Upper lobe of left lung (tissue), 6 donors: ENCODE measurements at regions not wholly inside any gene's neighbourhood (a gene's known extent, or its start where the extent isn't known, plus 50 kb on each side); places are given as distances from the start of the nearest gene placed in this dataset.

ENCODE experiments used
- ATAC-seq, 2 donors: fragments of 200-7000 bp; cut with Tn5 transposase; one replicate each; pipeline ENCODE4 v1.9.1; 2022; ENCODE audit warnings: mild to moderate bottlenecking in 2 of 2, moderate library complexity in 2 of 2; ENCODE audit not compliant: low FRiP score in 2 of 2
- DNase-seq, 2 donors: peaks; one replicate each; pipeline ENCODE4 v3.0.0-alpha.2; 2019 to 2020
- H3K27ac ChIP-seq, 4 donors: fragments of 200-600 bp; sonication (generic); one replicate each; pipeline ENCODE4 v1.5.1; 2016 to 2019
- H3K27me3 ChIP-seq, 4 donors: fragments of 200-600 bp; sonication (generic); one replicate each; pipeline ENCODE4 v1.5.1; 2017 to 2019
- H3K36me3 ChIP-seq, 4 donors: fragments of 200-600 bp; sonication (generic); one replicate each; pipeline ENCODE4 v1.5.1; 2016 to 2019
- H3K4me1 ChIP-seq, 4 donors: fragments of 200-600 bp; sonication (generic); one replicate each; pipeline ENCODE4 v1.5.1; 2018 to 2019
- H3K4me3 ChIP-seq, 4 donors: fragments of 200-600 bp; sonication (generic); one replicate each; pipeline ENCODE4 v1.5.1; 2017 to 2019; ENCODE audit warnings: mild to moderate bottlenecking in 2 of 4, moderate library complexity in 1 of 4
- H3K9me3 ChIP-seq, 4 donors: fragments of 200-600 bp; sonication (generic); one replicate each; pipeline ENCODE4 v1.5.1; 2018 to 2019
- CTCF ChIP-seq, 6 experiments: fragments of 450-650 bp in 4 of 6; fragments of 200-600 bp in 2 of 6; sonication (generic) in 2 of 6; IDR thresholded peaks; one replicate each; pipeline ENCODE4 v1.5.1; 2016 to 2019; ENCODE audit warnings: antibody characterized with exemption in 6 of 6
- EP300 ChIP-seq, 4 donors: sonication (generic); formaldehyde crosslinking; IDR thresholded peaks; one replicate each; pipeline ENCODE4 v1.5.1; 2017; ENCODE audit warnings: antibody characterized with exemption in 4 of 4, control low read depth in 2 of 4
- POLR2A ChIP-seq, 4 donors: fragments of 450-650 bp; IDR thresholded peaks; one replicate each; pipeline ENCODE4 v1.5.1; 2016 to 2017; ENCODE audit warnings: antibody characterized with exemption in 4 of 4, mild to moderate bottlenecking in 2 of 4
- POLR2AphosphoS5 ChIP-seq, 2 donors: sonication (generic); formaldehyde crosslinking; IDR thresholded peaks; one replicate each; pipeline ENCODE4 v1.5.1; 2017; ENCODE audit warnings: antibody characterized with exemption in 2 of 2
- WGBS, 2 donors: methylation state at CpG; one replicate each; pipeline ENCODE4 v1.1.5; 2017 to 2018; 5-methylcytosine and 5-hydroxymethylcytosine counted together
- donor health status: DM: no; HTN: no; CAD: no; lungs with moderate emphysema.
- donor health status: DM: no; HTN: yes; CAD: no; lungs with severe emphysema.

GRCh38 chr12:92550661-92551060 is 152.1 kb upstream of the PLEKHG7 start:
- peaks cover 5 to 17% (median 7%) of the 10 kb centered on the region in 4 donors for H3K4me1 ChIP-seq
- H3K4me3 ChIP-seq: no peak overlapping the region
- H3K27me3 ChIP-seq: no peaks in the 10 kb centered on the region
- no peak for TF ChIP-seq CTCF (IDR thresholded peaks at IDR 0.05)
- no peak for TF ChIP-seq POLR2A (IDR thresholded peaks at IDR 0.05)
- no peak for TF ChIP-seq POLR2AphosphoS5 (IDR thresholded peaks at IDR 0.05)
- no peak for TF ChIP-seq EP300 (IDR thresholded peaks at IDR 0.05)
- no peak overlapping the region for H3K27ac ChIP-seq
- no peak for ATAC-seq
- H3K36me3 ChIP-seq: no peaks in the 10 kb centered on the region
- no peaks in the 10 kb centered on the region for H3K9me3 ChIP-seq
- no peak for DNase-seq

DNA sequence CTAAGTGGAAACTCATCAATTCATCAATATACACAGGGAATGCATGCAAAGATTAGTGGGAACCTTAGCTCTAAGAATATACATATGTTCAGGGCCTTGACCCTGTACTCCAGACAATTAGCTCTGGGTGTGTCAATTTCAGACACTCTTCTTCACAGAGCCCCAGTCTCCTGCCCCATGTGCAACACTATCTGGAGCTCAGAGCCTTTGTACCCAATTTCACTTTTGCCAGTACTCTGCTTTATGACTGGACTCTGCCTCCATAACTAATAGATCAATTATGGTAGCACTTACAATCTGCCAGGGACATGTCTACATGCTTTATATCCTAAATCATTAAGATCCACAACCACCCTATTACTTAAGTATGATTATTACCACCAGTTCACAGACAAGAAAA is 152.5 kb upstream of the PLEKHG7 start:
- Histone ChIP-seq H3K9me3 (no peaks in the 10 kb centered on the region), H3K27ac (no peak overlapping the region), H3K4me3 (no peak overlapping the region), H3K36me3 (no peaks in the 10 kb centered on the region), H3K27me3 (no peaks in the 10 kb centered on the region), H3K4me1 (peaks cover 2 to 16% (median 6%) of the 10 kb centered on the region in 4 donors)
- DNase-seq (no peak), ATAC-seq (no peak)
- TF ChIP-seq CTCF (IDR thresholded peaks at IDR 0.05): no peak

DNA sequence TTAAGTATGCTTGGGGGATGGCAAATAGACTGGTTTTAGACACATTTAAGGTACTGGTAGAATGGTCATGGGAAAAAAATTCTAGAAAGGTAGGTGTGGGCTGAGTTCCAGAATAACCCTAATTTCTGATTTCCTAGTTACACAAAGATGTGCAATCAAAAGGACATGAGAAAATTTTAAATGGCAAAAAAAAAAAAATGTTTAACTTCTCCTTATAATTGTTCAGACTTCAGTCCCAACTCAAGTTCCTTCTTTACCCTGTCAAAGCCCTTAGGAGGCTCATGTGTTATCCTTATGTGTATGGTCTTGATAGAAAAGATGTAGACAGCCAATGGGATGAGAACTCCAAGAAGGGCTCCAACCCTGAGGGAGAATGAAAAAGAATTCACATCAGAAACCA is 153.3 kb upstream of the PLEKHG7 start:
- ATAC-seq (no peak), DNase-seq (no peak)
- H3K4me1 ChIP-seq: peaks cover 0 to 11% (median 6%) of the 10 kb centered on the region in 4 donors
- no peaks in the 10 kb centered on the region for H3K27me3 ChIP-seq
- H3K27ac ChIP-seq: no peak overlapping the region
- no peak overlapping the region for H3K4me3 ChIP-seq
- no peaks in the 10 kb centered on the region for H3K9me3 ChIP-seq
- no peak for TF ChIP-seq POLR2A (IDR thresholded peaks at IDR 0.05)
- no peak for TF ChIP-seq POLR2AphosphoS5 (IDR thresholded peaks at IDR 0.05)
- TF ChIP-seq EP300 (IDR thresholded peaks at IDR 0.05): no peak
- no peak for TF ChIP-seq CTCF (IDR thresholded peaks at IDR 0.05)
- no peaks in the 10 kb centered on the region for H3K36me3 ChIP-seq

DNA sequence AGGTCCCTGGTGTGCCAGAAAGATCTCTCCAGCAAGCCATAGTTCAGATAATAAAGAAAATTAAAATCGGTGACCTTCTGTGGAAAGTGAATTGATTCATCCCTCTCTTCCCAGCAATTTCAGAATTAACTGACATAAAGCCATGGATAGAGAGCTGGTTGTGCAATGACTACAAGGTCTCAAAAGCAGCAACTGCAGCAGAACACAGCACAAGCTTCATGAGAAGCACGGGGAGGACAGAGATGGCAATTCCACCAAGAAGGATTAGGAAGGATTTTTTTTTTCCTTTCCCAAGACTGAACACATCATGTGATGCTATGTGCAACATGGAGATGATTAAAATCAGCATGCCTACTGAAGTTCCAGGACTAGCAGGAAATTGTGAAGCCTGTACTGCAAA is 154.9 kb upstream of the PLEKHG7 start:
- H3K4me1 ChIP-seq: peaks cover 14 to 19% (median 17%) of the 10 kb centered on the region in 4 donors
- no peaks in the 10 kb centered on the region for H3K9me3 ChIP-seq
- no peaks in the 10 kb centered on the region for H3K27me3 ChIP-seq
- ATAC-seq: no peak
- no peak overlapping the region for H3K4me3 ChIP-seq
- H3K36me3 ChIP-seq: no peaks in the 10 kb centered on the region
- DNase-seq: no peak
- no peak overlapping the region for H3K27ac ChIP-seq
- TF ChIP-seq POLR2A (IDR thresholded peaks at IDR 0.05) (no peak), CTCF (IDR thresholded peaks at IDR 0.05) (no peak), POLR2AphosphoS5 (IDR thresholded peaks at IDR 0.05) (no peak), EP300 (IDR thresholded peaks at IDR 0.05) (no peak)
- WGBS, 2 donors: 82 to 88% methylated on average over 2 of the region's 2 CpGs

GRCh38 chr12:92547420-92547819 is 155.4 kb upstream of the PLEKHG7 start:
- H3K36me3 ChIP-seq: no peaks in the 10 kb centered on the region
- DNase-seq (no peak), ATAC-seq (no peak)
- H3K4me3 ChIP-seq: no peak overlapping the region
- H3K27ac ChIP-seq: no peak overlapping the region
- H3K9me3 ChIP-seq: no peaks in the 10 kb centered on the region
- H3K4me1 ChIP-seq: peaks cover 16 to 19% (median 17%) of the 10 kb centered on the region in 4 donors
- WGBS, 2 donors: 93 to 96% methylated on average over 3 of the region's 3 CpGs
- H3K27me3 ChIP-seq: no peaks in the 10 kb centered on the region
- TF ChIP-seq POLR2AphosphoS5 (IDR thresholded peaks at IDR 0.05) (no peak), EP300 (IDR thresholded peaks at IDR 0.05) (no peak), POLR2A (IDR thresholded peaks at IDR 0.05) (no peak), CTCF (IDR thresholded peaks at IDR 0.05) (no peak)
